Neuronal stem cell (in vitro differentiated cells): ENCODE measurements at regions not wholly inside any gene's neighbourhood (a gene's known extent, or its start where the extent isn't known, plus 50 kb on each side); places are given as distances from the start of the nearest gene placed in this dataset.

Source experiments
- DNase-seq: peaks from one replicate; pipeline ENCODE4 v3.0.0-alpha.2; 2013; ENCODE audit warnings: low spot score
- H2AFZ ChIP-seq: one replicate; pipeline ENCODE4 v1.6.1; 2013; ENCODE audit warnings: mild to moderate bottlenecking, low read length, inconsistent platforms
- H2AK5ac ChIP-seq: 2 replicates; pipeline ENCODE4 v1.6.1; 2013; ENCODE audit warnings: low read depth, mild to moderate bottlenecking, inconsistent platforms, low read length, moderate library complexity, mixed read lengths
- H2BK120ac ChIP-seq: 2 replicates; pipeline ENCODE4 v1.6.1; 2013; ENCODE audit warnings: low read depth, mild to moderate bottlenecking, inconsistent platforms, low read length, moderate library complexity, mixed read lengths
- H2BK12ac ChIP-seq: one replicate; pipeline ENCODE4 v1.6.1; 2013; ENCODE audit warnings: low read length, inconsistent platforms
- H2BK15ac ChIP-seq: 2 replicates; pipeline ENCODE4 v1.6.1; 2013; ENCODE audit warnings: mild to moderate bottlenecking, low read length, inconsistent platforms, mixed read lengths
- H2BK5ac ChIP-seq: one replicate; pipeline ENCODE4 v1.6.1; 2013; ENCODE audit warnings: inconsistent platforms, mild to moderate bottlenecking, low read length, moderate library complexity
- H3K14ac ChIP-seq: one replicate; pipeline ENCODE4 v1.6.1; 2013; ENCODE audit warnings: low read length, inconsistent platforms
- H3K18ac ChIP-seq: 2 replicates; pipeline ENCODE4 v1.6.1; 2013; ENCODE audit warnings: low read length, inconsistent platforms
- H3K23ac ChIP-seq: 2 replicates; pipeline ENCODE4 v1.6.1; 2013; ENCODE audit warnings: low read depth, mild to moderate bottlenecking, mixed read lengths, low read length, inconsistent platforms; ENCODE audit not compliant: poor library complexity
- H3K27ac ChIP-seq: replicated peaks from 3 replicates; pipeline ENCODE4 v1.5.1; 2013; ENCODE audit warnings: low read length, inconsistent platforms
- H3K27me3 ChIP-seq, 3 experiments: 2 replicates each; pipeline ENCODE4 v1.6.1; 2013; ENCODE audit warnings: low read length in 3 of 3, mild to moderate bottlenecking in 2 of 3, inconsistent platforms in 1 of 3, low read depth in 1 of 3, mixed read lengths in 1 of 3, moderate library complexity in 1 of 3; ENCODE audit not compliant: control insufficient read depth in 3 of 3, insufficient read depth in 3 of 3
- H3K36me3 ChIP-seq, 2 donors: replicated peaks in 1 of 2; 2 replicates each; pipeline ENCODE4 v1.6.1; 2013; ENCODE audit warnings: low read length in 2 of 2; ENCODE audit not compliant: control insufficient read depth in 2 of 2, insufficient read depth in 2 of 2
- H3K4ac ChIP-seq: 2 replicates; pipeline ENCODE4 v1.6.1; 2013; ENCODE audit warnings: inconsistent platforms, mild to moderate bottlenecking, low read length, moderate library complexity
- H3K4me1 ChIP-seq, 2 donors: 1 replicate in 1 of 2; 2 replicates in 1 of 2; pipeline ENCODE4 v1.6.1; 2013; ENCODE audit warnings: low read length in 2 of 2, low read depth in 1 of 2; ENCODE audit not compliant: control insufficient read depth in 2 of 2, insufficient read depth in 1 of 2
- H3K4me2 ChIP-seq: one replicate; pipeline ENCODE4 v1.6.1; 2013; ENCODE audit warnings: mild to moderate bottlenecking, low read length, inconsistent platforms; ENCODE audit not compliant: insufficient read depth, poor library complexity, severe bottlenecking
- H3K4me3 ChIP-seq, 2 donors: 2 replicates each; pipeline ENCODE4 v1.5.1; 2013; ENCODE audit warnings: low read length in 2 of 2, mild to moderate bottlenecking in 2 of 2, inconsistent platforms in 1 of 2, moderate library complexity in 1 of 2
- H3K79me1 ChIP-seq: one replicate; pipeline ENCODE4 v1.6.1; 2013; ENCODE audit warnings: low read depth, mild to moderate bottlenecking, inconsistent platforms, low read length, moderate library complexity
- H3K9ac ChIP-seq: one replicate; pipeline ENCODE4 v1.6.1; 2013; ENCODE audit warnings: mild to moderate bottlenecking, low read depth, low read length, inconsistent platforms; ENCODE audit not compliant: poor library complexity
- H3K9me3 ChIP-seq, 2 donors: replicated peaks in 1 of 2; 2 replicates each; pipeline versions ENCODE3 to v1.6.1; 2013; ENCODE audit warnings: low read length in 2 of 2, mild to moderate bottlenecking in 2 of 2, inconsistent platforms in 1 of 2, low read depth in 1 of 2, mixed read lengths in 1 of 2, moderate library complexity in 1 of 2; ENCODE audit not compliant: control insufficient read depth in 2 of 2, insufficient read depth in 1 of 2
- H4K8ac ChIP-seq: one replicate; pipeline ENCODE4 v1.6.1; 2013; ENCODE audit warnings: low read depth, mild to moderate bottlenecking, inconsistent platforms, low read length, moderate library complexity
- H4K91ac ChIP-seq: one replicate; pipeline ENCODE4 v1.6.1; 2013; ENCODE audit warnings: low read length, low read depth, mild to moderate bottlenecking, inconsistent platforms; ENCODE audit not compliant: poor library complexity
- WGBS, 2 donors: extraction: QIAGEN DNeasy Blood & Tissue Kit; methylation state at CpG; one replicate each; pipeline ENCODE4 v1.1.7; 2013; ENCODE audit warnings: missing lambda C conversion rate in 2 of 2, mixed read lengths in 1 of 2; ENCODE audit not compliant: insufficient read length in 2 of 2, insufficient replicate concordance in 1 of 2; ENCODE audit errors: extremely low coverage in 2 of 2; 5-methylcytosine and 5-hydroxymethylcytosine counted together

- no CpG with 5 or more reads among the region's 7 CpGs for WGBS, 2 donors
- H3K14ac ChIP-seq, result no peak overlapping the region
Measured at GRCh38 chr11:95706974-95707387, 82.6 kb downstream of the FAM76B start.

DNA sequence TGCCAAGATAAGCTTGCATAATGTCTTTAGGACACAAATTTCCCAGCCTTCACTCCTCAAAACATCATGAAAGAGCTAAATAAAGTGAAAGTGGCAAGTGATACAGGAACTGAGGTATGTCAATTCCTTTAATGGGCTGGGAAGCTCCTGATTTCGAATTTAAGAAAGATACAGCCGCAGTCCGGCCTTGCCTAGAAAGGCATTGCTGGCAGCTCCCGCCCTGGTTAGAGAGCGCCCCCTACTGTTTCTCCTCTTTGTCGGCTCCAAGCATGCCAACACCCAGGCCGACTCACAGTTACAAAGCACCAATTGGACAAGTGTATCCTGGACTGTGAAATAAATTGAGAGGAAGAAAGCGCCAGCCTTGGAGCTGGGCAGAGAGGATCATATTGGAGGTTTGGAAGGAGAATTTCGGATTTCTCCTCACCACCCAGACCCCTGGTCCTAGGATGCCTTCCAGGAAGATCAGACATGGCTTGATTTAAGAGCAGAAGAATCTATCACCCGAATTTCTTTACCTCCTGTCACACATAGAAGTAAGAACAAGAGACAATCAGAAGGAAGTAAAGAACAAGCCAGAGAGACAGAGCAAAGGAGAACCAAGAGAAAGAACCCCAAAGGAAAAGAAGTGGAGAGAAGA, 84.0 kb downstream of the FAM76B start:
- Histone ChIP-seq H2AK5ac (no peak overlapping the region), H2BK12ac (no peak overlapping the region), H3K14ac (no peak overlapping the region), H3K4me2 (no peak overlapping the region), H3K27me3 (no peaks in the 10 kb centered on the region), H3K4ac (no peak overlapping the region), H3K9ac (no peak overlapping the region), H3K9me3 (no peaks in the 10 kb centered on the region), H3K27ac (no peak overlapping the region), H2BK120ac (no peak overlapping the region), H3K18ac (no peak overlapping the region), H2BK15ac (no peak overlapping the region), H2BK5ac (no peak overlapping the region), H3K36me3 (no peaks in the 10 kb centered on the region), H4K8ac (no peak overlapping the region), H3K4me1 (peaks cover 5 to 6% of the 10 kb centered on the region in 2 donors), H4K91ac (no peak overlapping the region), H3K23ac (no peak overlapping the region), H2AFZ (peak overlapping the region; percentile 69), H3K4me3 (no peak overlapping the region), H3K79me1 (no peaks in the 10 kb centered on the region)
- WGBS, 2 donors, result no CpG with 5 or more reads among the region's 10 CpGs
- peak; percentile 84 for DNase-seq

More at GRCh38 chr11:95706974-95707387, 82.6 kb downstream of the FAM76B start:
- Histone ChIP-seq H3K27me3 (no peaks in the 10 kb centered on the region), H3K18ac (no peak overlapping the region), H3K4me3 (no peak overlapping the region), H2AK5ac (no peak overlapping the region), H3K23ac (no peak overlapping the region), H3K9me3 (no peaks in the 10 kb centered on the region), H3K36me3 (no peaks in the 10 kb centered on the region), H3K4me2 (no peak overlapping the region), H3K9ac (no peak overlapping the region), H3K4me1 (peaks cover 8 to 10% of the 10 kb centered on the region in 2 donors), H2BK5ac (no peak overlapping the region), H4K91ac (no peak overlapping the region), H2BK12ac (no peak overlapping the region), H2BK120ac (no peak overlapping the region), H4K8ac (no peak overlapping the region), H2BK15ac (no peak overlapping the region), H3K4ac (no peak overlapping the region), H3K27ac (no peak overlapping the region), H3K79me1 (no peaks in the 10 kb centered on the region), H2AFZ (no peak overlapping the region)
- DNase-seq, result no peak

DNA sequence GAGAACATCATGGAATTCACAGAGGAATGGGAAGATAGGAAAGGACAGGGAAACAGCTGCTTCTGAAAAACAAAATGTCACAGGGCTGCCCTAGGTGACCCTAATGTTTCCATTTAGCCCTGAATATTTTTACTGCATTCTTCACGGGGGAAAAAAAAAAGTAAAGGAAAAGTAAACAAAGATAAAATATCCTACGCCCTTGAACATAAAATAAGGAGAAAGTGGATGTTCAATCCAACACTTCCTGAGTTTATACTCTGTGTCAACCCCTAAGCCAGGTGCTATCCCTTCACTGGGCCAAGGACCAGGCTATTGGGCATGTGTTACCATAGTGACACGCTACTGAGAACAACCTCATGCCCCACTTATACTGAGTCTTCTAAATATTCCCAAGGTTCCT, 84.7 kb downstream of the FAM76B start:
- no peak overlapping the region for H2AFZ ChIP-seq

DNA sequence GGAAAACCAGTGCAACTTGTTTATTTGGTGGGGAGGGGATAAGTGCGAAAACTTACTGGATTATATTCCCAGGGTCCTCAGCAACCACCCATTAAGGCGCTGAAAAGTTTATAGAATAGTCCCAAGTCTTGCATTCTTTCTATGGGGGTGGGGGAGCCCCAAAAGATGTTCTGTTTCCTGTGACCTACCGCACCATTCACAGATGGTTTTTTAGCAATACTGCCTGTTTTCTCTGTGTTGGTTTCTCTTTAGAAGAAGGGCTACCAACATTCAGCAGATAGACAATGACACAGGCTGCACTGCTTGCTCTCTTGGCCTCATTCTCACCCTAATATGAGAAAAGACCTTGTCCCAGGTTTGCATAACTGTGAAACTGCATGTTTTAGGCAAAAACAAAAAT, 86.5 kb downstream of the FAM76B start:
- whole genome bisulfite sequencing, 2 donors, result no CpG with 5 or more reads among the region's 3 CpGs
- Histone ChIP-seq H3K4me2 (no peak overlapping the region), H3K79me1 (no peaks in the 10 kb centered on the region), H2BK120ac (no peak overlapping the region), H2BK5ac (no peak overlapping the region), H2AFZ (peak overlapping the region; percentile 13), H3K27ac (no peak overlapping the region), H3K27me3 (no peaks in the 10 kb centered on the region), H2BK15ac (no peak overlapping the region), H2BK12ac (no peak overlapping the region), H3K9ac (no peak overlapping the region), H2AK5ac (no peak overlapping the region), H3K23ac (no peak overlapping the region), H3K36me3 (no peaks in the 10 kb centered on the region), H3K4me3 (no peak overlapping the region), H3K9me3 (no peaks in the 10 kb centered on the region), H3K4me1 (peaks cover 3% of the 10 kb centered on the region in 2 donors), H3K18ac (no peak overlapping the region), H4K91ac (no peak overlapping the region), H3K14ac (no peak overlapping the region), H4K8ac (no peak overlapping the region), H3K4ac (no peak overlapping the region)
- no peak for DNase-seq

More for the DNA sequence above, 84.7 kb downstream of the FAM76B start:
- WGBS, 2 donors, result no CpG with 5 or more reads among the region's 3 CpGs
- Histone ChIP-seq H4K8ac (no peak overlapping the region), H2AK5ac (no peak overlapping the region), H3K4me2 (no peak overlapping the region), H3K4me3 (no peak overlapping the region), H3K27me3 (no peaks in the 10 kb centered on the region), H4K91ac (no peak overlapping the region), H3K27ac (no peak overlapping the region), H3K9me3 (no peaks in the 10 kb centered on the region), H3K4ac (no peak overlapping the region), H3K4me1 (peaks cover 5 to 6% of the 10 kb centered on the region in 2 donors), H2BK12ac (no peak overlapping the region), H3K36me3 (no peaks in the 10 kb centered on the region), H3K9ac (no peak overlapping the region), H3K18ac (no peak overlapping the region), H3K23ac (no peak overlapping the region), H2BK15ac (no peak overlapping the region), H2BK120ac (no peak overlapping the region), H3K79me1 (no peaks in the 10 kb centered on the region), H2BK5ac (no peak overlapping the region), H3K14ac (no peak overlapping the region)
- no peak for DNase-seq
